HCT116 (cell line): ENCODE measurements at regions not wholly inside any gene's neighbourhood (a gene's known extent, or its start where the extent isn't known, plus 50 kb on each side); places are given as distances from the start of the nearest gene placed in this dataset.

ENCODE experiments used
- CEBPB ChIP-seq: IDR thresholded peaks from 2 replicates; pipeline ENCODE4 v1.6.1; 2012; ENCODE audit warnings: low read depth
- EZH2 ChIP-seq: fragments of 200-600 bp; sonication (generic); IDR thresholded peaks from 2 replicates; pipeline ENCODE4 v1.6.1; 2017; ENCODE audit warnings: antibody characterized with exemption, mixed run types
- SP1 ChIP-seq: IDR thresholded peaks from 2 replicates; pipeline ENCODE4 v1.6.1; 2012; ENCODE audit warnings: low read depth
- YY1 ChIP-seq: IDR thresholded peaks from 2 replicates; pipeline ENCODE4 v1.6.1; 2011; ENCODE audit warnings: low read length, low read depth, moderate library complexity, mild to moderate bottlenecking; ENCODE audit not compliant: insufficient replicate concordance; ENCODE audit errors: extremely low read depth
- ZNF274 ChIP-seq: fragments of 200-500 bp; sonication (Bioruptor generic); IDR thresholded peaks from 2 replicates; pipeline ENCODE4 v1.6.1; 2014; ENCODE audit warnings: mild to moderate bottlenecking, low read depth, low read length, inconsistent platforms
- TF ChIP-seq, protein P1 (sequence below), 3 experiments: fragments of 200-600 bp in 1 of 3; sonication (generic) in 1 of 3; IDR thresholded peaks in 2 of 3; conservative IDR thresholded peaks in 1 of 3; 2 replicates each; pipeline ENCODE4 v1.5.1; 2012 to 2017; ENCODE audit warnings: low read depth in 2 of 3, low read length in 2 of 3, antibody characterized with exemption in 1 of 3, borderline replicate concordance in 1 of 3, control low read depth in 1 of 3, mild to moderate bottlenecking in 1 of 3, mixed read lengths in 1 of 3, mixed run types in 1 of 3, moderate library complexity in 1 of 3; ENCODE audit not compliant: insufficient read depth in 1 of 3
- TF ChIP-seq, protein P2 (sequence below): IDR thresholded peaks from 2 replicates; pipeline ENCODE4 v1.6.1; 2011; ENCODE audit warnings: mild to moderate bottlenecking, low read length, moderate library complexity; ENCODE audit not compliant: insufficient replicate concordance; ENCODE audit errors: extremely low read depth

DNA sequence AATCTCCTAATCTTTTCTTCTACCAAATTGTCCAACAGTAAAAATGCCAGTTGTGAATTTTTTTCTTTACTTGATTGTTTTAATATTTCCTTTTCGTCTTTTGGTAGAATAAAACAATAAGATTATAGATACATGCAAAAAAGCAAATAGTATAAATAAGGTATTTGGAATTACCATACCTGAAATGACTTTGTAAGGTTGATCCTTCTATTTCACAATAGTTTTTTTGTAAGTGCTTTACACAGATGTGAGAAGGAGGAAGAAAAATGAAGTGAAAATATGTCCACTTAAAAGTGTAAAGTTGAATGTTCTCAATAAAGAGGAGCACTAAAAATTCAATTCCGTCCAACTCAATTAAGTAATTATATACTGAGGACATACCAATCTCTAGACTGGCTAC lies 457.6 kb downstream of the UTRN start:
- TF ChIP-seq, protein P1, sequence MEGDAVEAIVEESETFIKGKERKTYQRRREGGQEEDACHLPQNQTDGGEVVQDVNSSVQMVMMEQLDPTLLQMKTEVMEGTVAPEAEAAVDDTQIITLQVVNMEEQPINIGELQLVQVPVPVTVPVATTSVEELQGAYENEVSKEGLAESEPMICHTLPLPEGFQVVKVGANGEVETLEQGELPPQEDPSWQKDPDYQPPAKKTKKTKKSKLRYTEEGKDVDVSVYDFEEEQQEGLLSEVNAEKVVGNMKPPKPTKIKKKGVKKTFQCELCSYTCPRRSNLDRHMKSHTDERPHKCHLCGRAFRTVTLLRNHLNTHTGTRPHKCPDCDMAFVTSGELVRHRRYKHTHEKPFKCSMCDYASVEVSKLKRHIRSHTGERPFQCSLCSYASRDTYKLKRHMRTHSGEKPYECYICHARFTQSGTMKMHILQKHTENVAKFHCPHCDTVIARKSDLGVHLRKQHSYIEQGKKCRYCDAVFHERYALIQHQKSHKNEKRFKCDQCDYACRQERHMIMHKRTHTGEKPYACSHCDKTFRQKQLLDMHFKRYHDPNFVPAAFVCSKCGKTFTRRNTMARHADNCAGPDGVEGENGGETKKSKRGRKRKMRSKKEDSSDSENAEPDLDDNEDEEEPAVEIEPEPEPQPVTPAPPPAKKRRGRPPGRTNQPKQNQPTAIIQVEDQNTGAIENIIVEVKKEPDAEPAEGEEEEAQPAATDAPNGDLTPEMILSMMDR (IDR thresholded peaks at IDR 0.05 in 2 of 3, conservative IDR thresholded peaks at IDR 0.05 in 1 of 3; ENCODE audit: borderline replicate concordance in 1 of 3, insufficient read depth in 1 of 3, low read depth in 2 of 3, low read length in 2 of 3): no peak
- TF ChIP-seq EZH2 (no peak), ZNF274 (no peak), YY1 (no peak), SP1 (no peak), CEBPB (no peak)
- TF ChIP-seq, protein P2, sequence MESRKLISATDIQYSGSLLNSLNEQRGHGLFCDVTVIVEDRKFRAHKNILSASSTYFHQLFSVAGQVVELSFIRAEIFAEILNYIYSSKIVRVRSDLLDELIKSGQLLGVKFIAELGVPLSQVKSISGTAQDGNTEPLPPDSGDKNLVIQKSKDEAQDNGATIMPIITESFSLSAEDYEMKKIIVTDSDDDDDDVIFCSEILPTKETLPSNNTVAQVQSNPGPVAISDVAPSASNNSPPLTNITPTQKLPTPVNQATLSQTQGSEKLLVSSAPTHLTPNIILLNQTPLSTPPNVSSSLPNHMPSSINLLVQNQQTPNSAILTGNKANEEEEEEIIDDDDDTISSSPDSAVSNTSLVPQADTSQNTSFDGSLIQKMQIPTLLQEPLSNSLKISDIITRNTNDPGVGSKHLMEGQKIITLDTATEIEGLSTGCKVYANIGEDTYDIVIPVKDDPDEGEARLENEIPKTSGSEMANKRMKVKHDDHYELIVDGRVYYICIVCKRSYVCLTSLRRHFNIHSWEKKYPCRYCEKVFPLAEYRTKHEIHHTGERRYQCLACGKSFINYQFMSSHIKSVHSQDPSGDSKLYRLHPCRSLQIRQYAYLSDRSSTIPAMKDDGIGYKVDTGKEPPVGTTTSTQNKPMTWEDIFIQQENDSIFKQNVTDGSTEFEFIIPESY: no peak
